Endothelial cell (in vitro differentiated cells): ENCODE measurements at regions not wholly inside any gene's neighbourhood (a gene's known extent, or its start where the extent isn't known, plus 50 kb on each side); places are given as distances from the start of the nearest gene placed in this dataset.

Source experiments
- DNase-seq: peaks from one replicate; pipeline ENCODE4 v3.0.0; 2021; ENCODE audit warnings: low spot score
- H3K27ac Mint-ChIP-seq: one replicate; pipeline ENCODE4 v1.8.0; 2021; ENCODE audit warnings: mixed read lengths, inconsistent platforms; ENCODE audit not compliant: unreplicated experiment
- H3K27me3 Mint-ChIP-seq: one replicate; pipeline ENCODE4 v1.8.0; 2021; ENCODE audit warnings: mild to moderate bottlenecking, moderate library complexity, mixed read lengths, inconsistent platforms; ENCODE audit not compliant: unreplicated experiment
- H3K36me3 Mint-ChIP-seq: one replicate; pipeline ENCODE4 v1.8.0; 2021; ENCODE audit warnings: mild to moderate bottlenecking, low read depth, mixed read lengths, inconsistent platforms; ENCODE audit not compliant: unreplicated experiment
- H3K4me1 Mint-ChIP-seq: one replicate; pipeline ENCODE4 v1.8.0; 2021; ENCODE audit warnings: mild to moderate bottlenecking, mixed read lengths, inconsistent platforms; ENCODE audit not compliant: unreplicated experiment
- H3K4me3 Mint-ChIP-seq: one replicate; pipeline ENCODE4 v1.8.0; 2021; ENCODE audit warnings: mild to moderate bottlenecking, mixed read lengths, inconsistent platforms; ENCODE audit not compliant: unreplicated experiment
- H3K9me3 Mint-ChIP-seq: one replicate; pipeline ENCODE4 v1.8.0; 2021; ENCODE audit warnings: mixed read lengths, inconsistent platforms; ENCODE audit not compliant: unreplicated experiment
- CTCF ChIP-seq: fragments of 200-600 bp; sonication (generic); IDR thresholded peaks from one replicate; pipeline ENCODE4 v1.5.0; 2021; ENCODE audit warnings: antibody characterized with exemption; ENCODE audit not compliant: unreplicated experiment

- Mint-ChIP-seq H3K9me3 (no peaks in the 10 kb centered on the region), H3K4me1 (no peaks in the 10 kb centered on the region), H3K4me3 (no peak overlapping the region), H3K36me3 (no peaks in the 10 kb centered on the region), H3K27me3 (no peaks in the 10 kb centered on the region), H3K27ac (no peak overlapping the region)
- DNase-seq = no peak
- TF ChIP-seq CTCF = no peak
Measured at GRCh38 chr16:65600629-65601028, 478.8 kb upstream of the CDH11 start.

DNA sequence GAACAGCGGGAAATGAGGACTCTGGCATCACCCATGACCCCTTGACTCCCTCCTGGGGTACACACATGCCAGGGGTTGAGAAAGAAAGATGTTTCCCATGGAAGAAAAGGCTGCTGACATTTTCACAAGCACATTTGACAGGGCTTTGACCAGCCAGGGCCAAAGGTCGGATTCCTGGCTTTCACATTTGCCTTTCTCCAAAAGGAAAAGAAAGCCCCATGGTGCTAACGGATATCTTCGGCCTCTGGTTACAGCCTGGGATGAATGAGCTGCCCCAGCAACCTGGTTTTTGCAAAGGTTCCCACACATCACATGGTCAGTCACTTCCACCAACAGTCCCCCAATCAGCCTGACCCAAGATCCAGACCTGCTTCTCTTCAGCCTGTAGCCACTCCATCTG is 478.2 kb upstream of the CDH11 start:
- TF ChIP-seq CTCF = no peak
- Mint-ChIP-seq H3K4me3 (no peak overlapping the region), H3K36me3 (no peaks in the 10 kb centered on the region), H3K27ac (no peak overlapping the region), H3K27me3 (no peaks in the 10 kb centered on the region), H3K4me1 (no peaks in the 10 kb centered on the region), H3K9me3 (no peaks in the 10 kb centered on the region)
- DNase-seq = no peak

GRCh38 chr16:65598621-65599020 is 476.8 kb upstream of the CDH11 start:
- H3K27me3 Mint-ChIP-seq = no peaks in the 10 kb centered on the region
- H3K9me3 Mint-ChIP-seq = no peaks in the 10 kb centered on the region
- TF ChIP-seq CTCF = no peak
- no peak overlapping the region for H3K27ac Mint-ChIP-seq
- no peaks in the 10 kb centered on the region for H3K36me3 Mint-ChIP-seq
- DNase-seq = no peak
- no peak overlapping the region for H3K4me3 Mint-ChIP-seq
- no peaks in the 10 kb centered on the region for H3K4me1 Mint-ChIP-seq

DNA sequence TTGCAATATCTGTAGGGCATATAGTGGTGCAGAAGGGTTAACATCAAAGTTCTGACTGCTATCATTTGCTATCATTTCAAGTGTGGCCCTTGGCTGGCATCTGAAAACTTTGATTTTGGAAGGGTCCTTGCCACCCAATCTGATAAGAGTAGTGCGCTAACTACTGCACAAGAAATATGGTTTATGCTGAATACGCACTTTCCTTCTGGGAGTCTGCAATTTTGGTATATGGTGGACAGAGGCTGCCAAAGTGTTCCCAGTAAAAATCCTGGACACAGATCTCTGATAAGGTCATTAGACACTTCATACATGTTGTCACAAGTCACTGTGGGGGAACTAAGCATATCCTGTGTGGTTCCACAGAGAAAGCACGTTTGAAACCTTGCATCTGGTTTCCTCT is 461.6 kb upstream of the CDH11 start:
- H3K27me3 Mint-ChIP-seq = peaks cover 2% of the 10 kb centered on the region
- no peaks in the 10 kb centered on the region for H3K9me3 Mint-ChIP-seq
- H3K4me3 Mint-ChIP-seq = no peak overlapping the region
- H3K36me3 Mint-ChIP-seq = no peaks in the 10 kb centered on the region
- TF ChIP-seq CTCF = no peak
- peaks cover 4% of the 10 kb centered on the region for H3K4me1 Mint-ChIP-seq
- H3K27ac Mint-ChIP-seq = no peak overlapping the region
- no peak for DNase-seq

DNA sequence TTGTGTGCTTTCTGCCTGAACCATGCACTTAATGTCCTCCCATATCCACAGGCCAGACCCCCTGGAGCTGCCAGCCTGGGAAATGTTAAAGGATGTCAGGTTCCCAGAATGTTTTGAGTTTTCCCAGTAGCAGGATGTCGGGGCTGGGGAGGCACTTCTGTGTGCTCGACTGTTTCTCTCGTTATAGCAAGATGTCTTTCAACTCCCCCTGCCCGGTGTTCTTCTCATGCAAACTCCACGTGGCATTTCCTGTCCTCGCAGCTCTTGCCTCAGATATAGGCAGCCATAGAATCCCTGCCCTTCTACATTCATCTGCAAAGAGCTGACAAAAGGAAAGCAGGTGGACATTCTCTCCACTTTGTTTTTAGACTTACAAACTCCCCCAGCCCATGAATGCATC is 457.2 kb upstream of the CDH11 start:
- H3K36me3 Mint-ChIP-seq = no peaks in the 10 kb centered on the region
- no peak overlapping the region for H3K4me3 Mint-ChIP-seq
- DNase-seq = no peak
- no peak overlapping the region for H3K27ac Mint-ChIP-seq
- no peaks in the 10 kb centered on the region for H3K9me3 Mint-ChIP-seq
- no peak for TF ChIP-seq CTCF
- peaks cover 4% of the 10 kb centered on the region for H3K4me1 Mint-ChIP-seq
- H3K27me3 Mint-ChIP-seq = peaks cover 2% of the 10 kb centered on the region
